GM10266 (cell line): ENCODE measurements at regions not wholly inside any gene's neighbourhood (a gene's known extent, or its start where the extent isn't known, plus 50 kb on each side); places are given as distances from the start of the nearest gene placed in this dataset.
"Not testable (repeated sequence)": the region's sequence is repeated elsewhere in the genome, so short reads cannot be mapped to it uniquely, and the experiment has no call there.

ENCODE experiments used
- DNase-seq: peaks from one replicate; pipeline ENCODE4 v3.0.0; 2012; ENCODE audit errors: extremely low spot score
- TF ChIP-seq, protein P1 (sequence below): IDR thresholded peaks from 2 replicates; pipeline ENCODE4 v1.5.1; 2012; ENCODE audit warnings: mild to moderate bottlenecking, low read depth; ENCODE audit not compliant: control insufficient read depth, insufficient read depth; ENCODE audit errors: missing control alignments

GRCh38 chr2:101580528-101580927 is 105.6 kb upstream of the RFX8 start:
- no peak for DNase-seq
- TF ChIP-seq, protein P1, sequence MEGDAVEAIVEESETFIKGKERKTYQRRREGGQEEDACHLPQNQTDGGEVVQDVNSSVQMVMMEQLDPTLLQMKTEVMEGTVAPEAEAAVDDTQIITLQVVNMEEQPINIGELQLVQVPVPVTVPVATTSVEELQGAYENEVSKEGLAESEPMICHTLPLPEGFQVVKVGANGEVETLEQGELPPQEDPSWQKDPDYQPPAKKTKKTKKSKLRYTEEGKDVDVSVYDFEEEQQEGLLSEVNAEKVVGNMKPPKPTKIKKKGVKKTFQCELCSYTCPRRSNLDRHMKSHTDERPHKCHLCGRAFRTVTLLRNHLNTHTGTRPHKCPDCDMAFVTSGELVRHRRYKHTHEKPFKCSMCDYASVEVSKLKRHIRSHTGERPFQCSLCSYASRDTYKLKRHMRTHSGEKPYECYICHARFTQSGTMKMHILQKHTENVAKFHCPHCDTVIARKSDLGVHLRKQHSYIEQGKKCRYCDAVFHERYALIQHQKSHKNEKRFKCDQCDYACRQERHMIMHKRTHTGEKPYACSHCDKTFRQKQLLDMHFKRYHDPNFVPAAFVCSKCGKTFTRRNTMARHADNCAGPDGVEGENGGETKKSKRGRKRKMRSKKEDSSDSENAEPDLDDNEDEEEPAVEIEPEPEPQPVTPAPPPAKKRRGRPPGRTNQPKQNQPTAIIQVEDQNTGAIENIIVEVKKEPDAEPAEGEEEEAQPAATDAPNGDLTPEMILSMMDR = no peak

DNA sequence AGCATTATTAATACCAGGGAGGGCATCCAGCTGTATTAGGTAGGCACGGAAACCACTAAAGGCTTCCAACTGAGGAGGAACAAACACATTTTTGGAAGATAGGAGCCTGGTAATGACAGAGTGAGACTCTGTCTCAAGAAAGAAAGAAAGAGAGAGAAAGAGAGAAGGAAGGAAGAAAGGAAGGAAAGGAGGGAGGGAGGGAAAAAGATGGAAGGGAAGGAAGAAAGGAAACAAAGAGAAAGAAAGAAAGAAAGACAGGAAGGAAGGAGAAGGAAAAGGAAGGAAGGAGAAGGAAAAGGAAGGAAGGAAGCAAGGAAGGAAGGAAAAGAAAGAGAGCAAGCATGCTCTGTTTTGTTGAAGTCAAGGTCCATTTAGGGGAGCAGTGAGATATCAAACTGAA is 103.8 kb upstream of the RFX8 start:
- TF ChIP-seq, protein P1 = no peak
- DNase-seq = no peak

GRCh38 chr2:101578135-101578534 is 103.2 kb upstream of the RFX8 start:
- DNase-seq = not testable (repeated sequence)

GRCh38 chr2:101577173-101577572 is 102.3 kb upstream of the RFX8 start:
- TF ChIP-seq, protein P1 = no peak
- no peak for DNase-seq

GRCh38 chr2:101574622-101575021 is 99.7 kb upstream of the RFX8 start:
- TF ChIP-seq, protein P1 = no peak
- DNase-seq = no peak

GRCh38 chr2:101571951-101572350 is 97.0 kb upstream of the RFX8 start:
- DNase-seq = no peak
- TF ChIP-seq, protein P1 = no peak

- no peak for DNase-seq
- TF ChIP-seq, protein P1 = no peak
Observed at GRCh38 chr2:101569886-101570520, 95.1 kb upstream of the RFX8 start.

- DNase-seq = no peak
Observed at GRCh38 chr2:101568969-101569368, 94.1 kb upstream of the RFX8 start.

More at GRCh38 chr2:101568969-101569368, 94.1 kb upstream of the RFX8 start:
- TF ChIP-seq, protein P1 = no peak
